A549 (cell line): ENCODE measurements at regions not wholly inside any gene's neighbourhood (a gene's known extent, or its start where the extent isn't known, plus 50 kb on each side); places are given as distances from the start of the nearest gene placed in this dataset.

Source experiments
- CHD4 ChIP-seq: fragments of 200-600 bp; sonication (generic); IDR thresholded peaks from 2 replicates; pipeline ENCODE4 v1.6.1; 2016; ENCODE audit warnings: antibody characterized with exemption, mild to moderate bottlenecking, borderline replicate concordance
- EHMT2 ChIP-seq: fragments of 200-600 bp; sonication (generic); IDR thresholded peaks from 2 replicates; pipeline ENCODE4 v1.6.1; 2016; ENCODE audit warnings: antibody characterized with exemption, low read depth, mild to moderate bottlenecking, moderate library complexity
- EP300 ChIP-seq, 2 experiments: fragments of >200 bp; sonication (Bioruptor Twin); formaldehyde crosslinking; IDR thresholded peaks; 2 replicates in 1 of 2; 3 replicates in 1 of 2; pipeline ENCODE4 v1.6.1; 2016 to 2017
- HOXB13 ChIP-seq: fragments of 250-450 bp; sonication (Bioruptor Pico); IDR thresholded peaks from 2 replicates; pipeline ENCODE4 v1.5.0; 2020; ENCODE audit warnings: low read depth, mild to moderate bottlenecking, moderate library complexity
- JUN ChIP-seq, 2 experiments: fragments of >200 bp; sonication (Bioruptor Twin); formaldehyde crosslinking; IDR thresholded peaks; 2 replicates in 1 of 2; 3 replicates in 1 of 2; pipeline ENCODE4 v1.6.1; 2016 to 2017
- MYC ChIP-seq: IDR thresholded peaks from 2 replicates; pipeline ENCODE4 v1.6.1; 2012; ENCODE audit warnings: mild to moderate bottlenecking, inconsistent platforms, low read length, improper control_type of control experiment, borderline replicate concordance
- TP53 ChIP-seq: fragments of 250-450 bp; sonication (Bioruptor Pico); IDR thresholded peaks from 2 replicates; pipeline ENCODE4 v1.5.0; 2021; ENCODE audit warnings: mild to moderate bottlenecking, moderate library complexity
- TF ChIP-seq, protein P1 (sequence below): IDR thresholded peaks from 2 replicates; pipeline ENCODE4 v1.6.1; 2012; ENCODE audit warnings: low read depth, borderline replicate concordance
- TF ChIP-seq, protein P2 (sequence below): fragments of >200 bp; sonication (Bioruptor Twin); formaldehyde crosslinking; IDR thresholded peaks from 3 replicates; pipeline ENCODE4 v1.5.1; 2016
- TF ChIP-seq, protein P3 (sequence below): fragments of 200-600 bp; sonication (generic); IDR thresholded peaks from 2 replicates; pipeline ENCODE4 v1.6.1; 2016; ENCODE audit warnings: antibody characterized with exemption, mild to moderate bottlenecking, moderate library complexity

DNA sequence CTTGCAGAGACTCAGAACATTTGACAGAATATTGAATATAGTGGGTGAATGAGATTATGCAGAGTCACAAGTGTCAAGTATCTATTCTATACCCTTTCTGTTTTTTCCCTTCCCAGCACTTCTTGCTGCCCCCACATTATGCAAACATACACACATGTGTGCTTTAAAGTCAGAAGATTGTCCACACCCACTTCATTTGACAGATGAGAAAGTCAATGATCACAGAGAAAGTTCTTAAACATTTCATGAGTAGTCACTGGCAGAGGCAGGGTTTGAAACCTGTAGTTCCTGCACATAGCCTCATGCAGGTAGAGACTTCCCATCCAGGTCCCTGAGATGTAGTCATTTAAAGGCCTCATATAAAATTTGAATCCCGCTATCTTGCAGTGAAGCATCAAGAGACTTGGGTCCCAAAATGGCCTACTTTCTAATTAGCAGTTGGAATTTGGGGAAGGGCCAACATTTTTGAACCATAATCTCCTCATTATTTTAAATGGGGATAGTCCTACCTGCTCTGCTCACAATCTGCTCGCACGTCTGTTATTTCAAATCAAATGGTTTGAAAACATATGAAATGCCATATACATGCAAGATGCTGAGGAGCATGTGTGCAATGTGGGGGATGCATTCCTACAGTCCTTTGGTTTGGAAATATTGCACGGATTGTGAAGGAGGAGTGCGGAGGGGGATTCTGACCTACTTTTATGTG, 217.8 kb downstream of the STK31 start:
- TF ChIP-seq HOXB13 (CRISPR knock-in tag) (no peak), MYC (no peak), EHMT2 (no peak), EP300 (IDR thresholded peaks at IDR 0.05) (no peak), CHD4 (no peak), TP53 (CRISPR knock-in tag) (no peak), JUN (IDR thresholded peaks at IDR 0.05) (no peak)
- TF ChIP-seq, protein P1, sequence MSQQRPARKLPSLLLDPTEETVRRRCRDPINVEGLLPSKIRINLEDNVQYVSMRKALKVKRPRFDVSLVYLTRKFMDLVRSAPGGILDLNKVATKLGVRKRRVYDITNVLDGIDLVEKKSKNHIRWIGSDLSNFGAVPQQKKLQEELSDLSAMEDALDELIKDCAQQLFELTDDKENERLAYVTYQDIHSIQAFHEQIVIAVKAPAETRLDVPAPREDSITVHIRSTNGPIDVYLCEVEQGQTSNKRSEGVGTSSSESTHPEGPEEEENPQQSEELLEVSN = no peak
- TF ChIP-seq, protein P2, sequence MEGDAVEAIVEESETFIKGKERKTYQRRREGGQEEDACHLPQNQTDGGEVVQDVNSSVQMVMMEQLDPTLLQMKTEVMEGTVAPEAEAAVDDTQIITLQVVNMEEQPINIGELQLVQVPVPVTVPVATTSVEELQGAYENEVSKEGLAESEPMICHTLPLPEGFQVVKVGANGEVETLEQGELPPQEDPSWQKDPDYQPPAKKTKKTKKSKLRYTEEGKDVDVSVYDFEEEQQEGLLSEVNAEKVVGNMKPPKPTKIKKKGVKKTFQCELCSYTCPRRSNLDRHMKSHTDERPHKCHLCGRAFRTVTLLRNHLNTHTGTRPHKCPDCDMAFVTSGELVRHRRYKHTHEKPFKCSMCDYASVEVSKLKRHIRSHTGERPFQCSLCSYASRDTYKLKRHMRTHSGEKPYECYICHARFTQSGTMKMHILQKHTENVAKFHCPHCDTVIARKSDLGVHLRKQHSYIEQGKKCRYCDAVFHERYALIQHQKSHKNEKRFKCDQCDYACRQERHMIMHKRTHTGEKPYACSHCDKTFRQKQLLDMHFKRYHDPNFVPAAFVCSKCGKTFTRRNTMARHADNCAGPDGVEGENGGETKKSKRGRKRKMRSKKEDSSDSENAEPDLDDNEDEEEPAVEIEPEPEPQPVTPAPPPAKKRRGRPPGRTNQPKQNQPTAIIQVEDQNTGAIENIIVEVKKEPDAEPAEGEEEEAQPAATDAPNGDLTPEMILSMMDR = no peak
- TF ChIP-seq, protein P3, sequence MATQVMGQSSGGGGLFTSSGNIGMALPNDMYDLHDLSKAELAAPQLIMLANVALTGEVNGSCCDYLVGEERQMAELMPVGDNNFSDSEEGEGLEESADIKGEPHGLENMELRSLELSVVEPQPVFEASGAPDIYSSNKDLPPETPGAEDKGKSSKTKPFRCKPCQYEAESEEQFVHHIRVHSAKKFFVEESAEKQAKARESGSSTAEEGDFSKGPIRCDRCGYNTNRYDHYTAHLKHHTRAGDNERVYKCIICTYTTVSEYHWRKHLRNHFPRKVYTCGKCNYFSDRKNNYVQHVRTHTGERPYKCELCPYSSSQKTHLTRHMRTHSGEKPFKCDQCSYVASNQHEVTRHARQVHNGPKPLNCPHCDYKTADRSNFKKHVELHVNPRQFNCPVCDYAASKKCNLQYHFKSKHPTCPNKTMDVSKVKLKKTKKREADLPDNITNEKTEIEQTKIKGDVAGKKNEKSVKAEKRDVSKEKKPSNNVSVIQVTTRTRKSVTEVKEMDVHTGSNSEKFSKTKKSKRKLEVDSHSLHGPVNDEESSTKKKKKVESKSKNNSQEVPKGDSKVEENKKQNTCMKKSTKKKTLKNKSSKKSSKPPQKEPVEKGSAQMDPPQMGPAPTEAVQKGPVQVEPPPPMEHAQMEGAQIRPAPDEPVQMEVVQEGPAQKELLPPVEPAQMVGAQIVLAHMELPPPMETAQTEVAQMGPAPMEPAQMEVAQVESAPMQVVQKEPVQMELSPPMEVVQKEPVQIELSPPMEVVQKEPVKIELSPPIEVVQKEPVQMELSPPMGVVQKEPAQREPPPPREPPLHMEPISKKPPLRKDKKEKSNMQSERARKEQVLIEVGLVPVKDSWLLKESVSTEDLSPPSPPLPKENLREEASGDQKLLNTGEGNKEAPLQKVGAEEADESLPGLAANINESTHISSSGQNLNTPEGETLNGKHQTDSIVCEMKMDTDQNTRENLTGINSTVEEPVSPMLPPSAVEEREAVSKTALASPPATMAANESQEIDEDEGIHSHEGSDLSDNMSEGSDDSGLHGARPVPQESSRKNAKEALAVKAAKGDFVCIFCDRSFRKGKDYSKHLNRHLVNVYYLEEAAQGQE = no peak
